GM12892 (cell line): ENCODE measurements at regions not wholly inside any gene's neighbourhood (a gene's known extent, or its start where the extent isn't known, plus 50 kb on each side); places are given as distances from the start of the nearest gene placed in this dataset.

ENCODE experiments used
- POLR2AphosphoS5 ChIP-seq: IDR thresholded peaks from 2 replicates; pipeline ENCODE4 v1.6.1; 2011; ENCODE audit warnings: low read depth, low read length, control low read depth
- TAF1 ChIP-seq: IDR thresholded peaks from 2 replicates; pipeline ENCODE4 v1.6.1; 2011; ENCODE audit warnings: low read depth, mild to moderate bottlenecking, control low read depth, low read length, borderline replicate concordance

DNA sequence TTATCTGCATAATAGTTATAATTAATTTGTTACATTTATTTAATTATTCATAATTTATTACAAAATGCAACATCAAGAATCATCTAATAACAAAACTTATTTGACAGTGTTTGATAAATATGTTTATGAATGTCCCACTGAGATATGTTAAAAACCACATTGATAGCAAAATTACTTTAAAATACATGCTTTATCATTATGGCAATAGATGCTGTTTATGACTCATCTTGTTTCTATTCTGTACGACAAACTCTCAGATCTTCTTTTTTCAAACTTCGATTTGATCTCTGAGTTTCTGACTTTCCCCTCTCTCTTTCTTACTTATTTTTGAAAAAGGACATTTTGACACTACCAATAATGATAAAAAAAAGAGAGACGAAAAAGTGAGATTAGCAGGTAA, 56.8 kb upstream of the LRRK2 start:
- TF ChIP-seq POLR2AphosphoS5: no peak
- TF ChIP-seq TAF1: no peak
